GM18868 (cell line): ENCODE measurements at regions not wholly inside any gene's neighbourhood (a gene's known extent, or its start where the extent isn't known, plus 50 kb on each side); places are given as distances from the start of the nearest gene placed in this dataset.

Experiments
- ATAC-seq: cut with Tn5 transposase; IDR thresholded peaks from one replicate; pipeline ENCODE4 v1.9.1; 2021; ENCODE audit warnings: mild to moderate bottlenecking, moderate library complexity; ENCODE audit not compliant: unreplicated experiment

GRCh38 chr4:157023941-157024340, 52.0 kb upstream of the GLRB start:
- ATAC-seq = peak; percentile 68

GRCh38 chr4:157025898-157026297, 50.1 kb upstream of the GLRB start:
- ATAC-seq = no peak
